Ectodermal cell (in vitro differentiated cells): ENCODE measurements at regions not wholly inside any gene's neighbourhood (a gene's known extent, or its start where the extent isn't known, plus 50 kb on each side); places are given as distances from the start of the nearest gene placed in this dataset.

Experiments
- H3K27ac ChIP-seq: 2 replicates; pipeline ENCODE4 v1.7.0; 2013; ENCODE audit warnings: mild to moderate bottlenecking, low read depth, low read length; ENCODE audit not compliant: insufficient read depth, poor library complexity, severe bottlenecking
- H3K27me3 ChIP-seq: 2 replicates; pipeline ENCODE4 v1.7.0; 2013; ENCODE audit warnings: mild to moderate bottlenecking, low read length; ENCODE audit not compliant: insufficient read depth, control insufficient read depth, poor library complexity, severe bottlenecking
- H3K36me3 ChIP-seq: one replicate; pipeline ENCODE4 v1.7.0; 2013; ENCODE audit warnings: low read length; ENCODE audit not compliant: control insufficient read depth, insufficient read depth
- H3K4me1 ChIP-seq: one replicate; pipeline ENCODE4 v1.7.0; 2013; ENCODE audit warnings: low read length; ENCODE audit not compliant: control insufficient read depth, insufficient read depth
- H3K4me3 ChIP-seq: 2 replicates; pipeline ENCODE4 v1.7.0; 2013; ENCODE audit warnings: low read depth, low read length, control low read depth; ENCODE audit not compliant: insufficient read depth
- H3K9me3 ChIP-seq: 2 replicates; pipeline ENCODE4 v1.7.0; 2013; ENCODE audit warnings: mild to moderate bottlenecking, low read length, moderate library complexity; ENCODE audit not compliant: control insufficient read depth
- WGBS, 2 experiments: methylation state at CpG; one replicate each; pipeline ENCODE4 v1.1.7; 2013; ENCODE audit warnings: missing lambda C conversion rate in 2 of 2; 5-methylcytosine and 5-hydroxymethylcytosine counted together

GRCh38 chr5:98604721-98605425, 168.6 kb upstream of the RGMB start:
- Histone ChIP-seq H3K27ac (peak overlapping the region; percentile 65), H3K4me3 (no peak overlapping the region), H3K27me3 (no peaks in the 10 kb centered on the region), H3K36me3 (no peaks in the 10 kb centered on the region), H3K4me1 (peaks cover 9% of the 10 kb centered on the region), H3K9me3 (no peaks in the 10 kb centered on the region)
- 81 to 89% methylated on average over 2 to 4 of the region's 4 CpGs for WGBS, 2 experiments

GRCh38 chr5:98605426-98605825, 168.0 kb upstream of the RGMB start:
- Histone ChIP-seq H3K27me3 (no peaks in the 10 kb centered on the region), H3K27ac (peak overlapping the region; percentile 65), H3K9me3 (no peaks in the 10 kb centered on the region), H3K36me3 (no peaks in the 10 kb centered on the region), H3K4me1 (peaks cover 9% of the 10 kb centered on the region), H3K4me3 (no peak overlapping the region)
- WGBS, 2 experiments, result 93 to 100% methylated on average over 1 of the region's 1 CpG

GRCh38 chr5:98606961-98607360, 166.5 kb upstream of the RGMB start:
- no peaks in the 10 kb centered on the region for H3K36me3 ChIP-seq
- no peak overlapping the region for H3K27ac ChIP-seq
- no peaks in the 10 kb centered on the region for H3K9me3 ChIP-seq
- H3K27me3 ChIP-seq, result no peaks in the 10 kb centered on the region
- H3K4me1 ChIP-seq, result peaks cover 9% of the 10 kb centered on the region
- WGBS, 2 experiments, result 94 to 99% methylated on average over 1 to 2 of the region's 2 CpGs
- no peak overlapping the region for H3K4me3 ChIP-seq

DNA sequence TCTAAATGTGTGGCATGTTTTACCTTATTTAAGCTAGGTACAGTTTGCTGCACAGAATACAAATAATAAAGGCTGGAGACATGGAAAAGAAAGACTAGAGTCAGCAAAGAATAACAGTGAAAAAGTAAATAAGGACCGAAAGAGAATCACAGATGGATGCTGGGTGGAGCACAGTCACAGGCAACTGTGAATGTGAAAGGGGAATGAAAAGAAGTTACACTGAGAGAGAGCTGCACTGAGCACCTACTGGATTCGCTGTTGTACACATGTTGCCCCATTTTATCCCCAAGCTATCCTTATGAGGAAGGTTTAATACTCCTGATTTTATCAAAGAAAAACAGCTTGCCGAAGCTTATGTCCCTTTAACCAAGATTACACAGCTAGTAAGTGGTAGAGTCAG, 165.4 kb upstream of the RGMB start:
- Histone ChIP-seq H3K4me1 (peaks cover 9% of the 10 kb centered on the region), H3K4me3 (no peak overlapping the region), H3K36me3 (no peaks in the 10 kb centered on the region), H3K9me3 (no peaks in the 10 kb centered on the region), H3K27ac (no peak overlapping the region), H3K27me3 (no peaks in the 10 kb centered on the region)
- WGBS, 2 experiments, result 83 to 85% methylated on average over 2 to 3 of the region's 3 CpGs

GRCh38 chr5:98614341-98614740, 159.1 kb upstream of the RGMB start:
- Histone ChIP-seq H3K36me3 (no peaks in the 10 kb centered on the region), H3K4me3 (no peak overlapping the region), H3K27me3 (no peaks in the 10 kb centered on the region), H3K27ac (no peak overlapping the region), H3K9me3 (no peaks in the 10 kb centered on the region), H3K4me1 (no peaks in the 10 kb centered on the region)
- WGBS, 2 experiments, result 86 to 95% methylated on average over 1 of the region's 1 CpG

- no peak overlapping the region for H3K27ac ChIP-seq
- no peaks in the 10 kb centered on the region for H3K4me1 ChIP-seq
- WGBS, 2 experiments, result 95 to 97% methylated on average over 6 of the region's 7 CpGs
- H3K27me3 ChIP-seq, result no peaks in the 10 kb centered on the region
- H3K36me3 ChIP-seq, result no peaks in the 10 kb centered on the region
- no peaks in the 10 kb centered on the region for H3K9me3 ChIP-seq
- no peak overlapping the region for H3K4me3 ChIP-seq
These were observed 151.6 kb upstream of the RGMB start for GRCh38 chr5:98621821-98622220.

DNA sequence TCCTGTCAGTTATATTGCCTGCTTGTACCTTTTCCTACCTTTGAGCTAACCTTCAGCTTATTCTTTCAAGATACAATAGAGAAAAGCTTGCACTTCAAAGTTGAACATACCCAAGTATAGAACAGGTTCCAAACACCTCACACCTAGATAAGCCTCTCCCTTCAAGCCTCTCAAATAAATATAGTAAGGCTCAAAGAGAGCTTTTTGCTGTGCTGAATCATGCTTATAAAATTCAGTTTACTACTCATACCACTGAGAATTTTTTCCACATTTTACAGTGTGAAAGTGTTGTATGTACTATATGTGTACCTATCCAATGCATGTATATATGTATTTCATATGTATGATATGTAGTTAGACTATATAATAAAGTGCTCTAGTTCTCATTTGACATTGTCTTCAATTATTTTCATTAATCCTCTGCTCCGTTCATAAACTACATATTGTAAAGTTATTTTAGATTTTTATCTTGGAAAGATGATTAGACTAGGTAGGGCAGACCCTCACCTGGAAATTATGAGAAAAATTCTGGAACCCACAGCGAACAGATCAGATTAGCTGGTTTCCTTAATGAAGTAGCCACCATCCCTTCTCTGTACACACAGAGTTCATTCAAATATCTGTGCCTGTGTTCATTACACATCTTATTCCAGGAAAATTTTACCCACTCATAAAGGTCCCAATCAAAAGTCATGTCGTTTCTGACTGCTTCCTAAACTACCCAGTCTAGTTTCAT, 149.2 kb upstream of the RGMB start:
- Histone ChIP-seq H3K4me1 (no peaks in the 10 kb centered on the region), H3K27me3 (no peaks in the 10 kb centered on the region), H3K36me3 (no peaks in the 10 kb centered on the region), H3K9me3 (no peaks in the 10 kb centered on the region), H3K4me3 (no peak overlapping the region), H3K27ac (no peak overlapping the region)
- 93 to 95% methylated on average over 2 of the region's 3 CpGs for WGBS, 2 experiments

DNA sequence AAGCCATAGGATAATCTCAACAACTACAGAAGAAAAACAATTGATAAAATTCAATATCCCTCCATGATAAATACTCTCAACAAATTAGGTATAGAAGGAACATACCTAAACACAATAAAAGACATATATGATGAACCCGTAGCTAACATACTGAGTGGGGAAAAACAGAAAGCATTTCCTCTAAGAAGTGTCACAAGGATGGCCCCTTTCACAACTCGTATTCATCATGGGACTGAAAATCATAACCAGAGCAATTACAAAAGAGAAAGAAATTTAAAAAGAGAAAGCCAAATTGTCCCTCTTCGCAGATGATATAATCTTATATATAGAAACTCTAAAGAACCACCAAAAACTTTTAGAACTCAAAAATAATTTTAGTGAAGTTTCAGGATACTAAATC, 146.3 kb upstream of the RGMB start:
- no peaks in the 10 kb centered on the region for H3K4me1 ChIP-seq
- no peaks in the 10 kb centered on the region for H3K36me3 ChIP-seq
- no peak overlapping the region for H3K27ac ChIP-seq
- no peaks in the 10 kb centered on the region for H3K27me3 ChIP-seq
- no peaks in the 10 kb centered on the region for H3K9me3 ChIP-seq
- no peak overlapping the region for H3K4me3 ChIP-seq
- 80 to 98% methylated on average over 1 to 3 of the region's 3 CpGs for WGBS, 2 experiments

GRCh38 chr5:98630621-98631020, 142.8 kb upstream of the RGMB start:
- 93 to 100% methylated on average over 1 of the region's 1 CpG for WGBS, 2 experiments
- no peaks in the 10 kb centered on the region for H3K27me3 ChIP-seq
- H3K27ac ChIP-seq, result no peak overlapping the region
- no peaks in the 10 kb centered on the region for H3K36me3 ChIP-seq
- no peak overlapping the region for H3K4me3 ChIP-seq
- no peaks in the 10 kb centered on the region for H3K4me1 ChIP-seq
- H3K9me3 ChIP-seq, result no peaks in the 10 kb centered on the region

DNA sequence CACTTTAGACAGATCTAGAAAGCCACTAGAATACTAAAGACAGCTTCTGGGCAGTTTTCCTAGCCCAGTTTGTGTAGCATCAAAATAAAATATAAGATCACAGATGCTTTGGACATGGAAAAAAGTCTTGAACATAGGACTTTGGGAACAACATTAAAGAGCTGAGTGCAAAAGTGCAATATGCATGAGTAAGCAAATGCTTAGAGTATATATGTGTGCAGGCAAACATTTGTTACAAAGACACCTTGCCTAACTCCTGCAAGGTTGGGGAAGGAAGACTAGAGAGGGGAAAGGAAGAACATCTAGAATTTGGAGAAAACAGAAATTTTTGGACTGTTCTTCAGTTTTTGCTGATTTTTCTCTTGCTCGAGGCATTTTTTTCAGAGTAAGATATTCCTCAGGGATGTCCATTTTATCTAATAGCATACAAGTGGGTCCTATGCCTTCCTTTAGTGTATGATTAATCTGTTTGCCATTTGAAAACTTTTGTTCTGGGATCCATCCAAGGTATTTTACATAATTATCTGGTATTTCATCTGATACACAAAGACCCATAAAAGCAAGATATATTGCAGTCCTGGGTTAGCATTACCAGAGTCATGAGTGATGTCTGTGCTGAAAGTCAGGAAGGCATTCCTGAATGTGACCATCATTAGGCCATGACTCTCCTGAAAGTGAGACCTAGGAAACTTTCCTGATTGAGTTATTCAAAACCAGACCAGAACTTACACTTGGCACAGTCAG, 142.0 kb upstream of the RGMB start:
- Histone ChIP-seq H3K36me3 (no peaks in the 10 kb centered on the region), H3K27ac (no peak overlapping the region)
- WGBS, 2 experiments, result 89 to 100% methylated on average over 1 of the region's 1 CpG

More for the DNA sequence above, 142.0 kb upstream of the RGMB start:
- no peaks in the 10 kb centered on the region for H3K9me3 ChIP-seq
- H3K4me3 ChIP-seq, result no peak overlapping the region
- no peaks in the 10 kb centered on the region for H3K27me3 ChIP-seq
- H3K4me1 ChIP-seq, result no peaks in the 10 kb centered on the region
